ENCODE measurements at regions not wholly inside any gene's neighbourhood (a gene's known extent, or its start where the extent isn't known, plus 50 kb on each side); places are given as distances from the start of the nearest gene placed in this dataset.

DNA sequence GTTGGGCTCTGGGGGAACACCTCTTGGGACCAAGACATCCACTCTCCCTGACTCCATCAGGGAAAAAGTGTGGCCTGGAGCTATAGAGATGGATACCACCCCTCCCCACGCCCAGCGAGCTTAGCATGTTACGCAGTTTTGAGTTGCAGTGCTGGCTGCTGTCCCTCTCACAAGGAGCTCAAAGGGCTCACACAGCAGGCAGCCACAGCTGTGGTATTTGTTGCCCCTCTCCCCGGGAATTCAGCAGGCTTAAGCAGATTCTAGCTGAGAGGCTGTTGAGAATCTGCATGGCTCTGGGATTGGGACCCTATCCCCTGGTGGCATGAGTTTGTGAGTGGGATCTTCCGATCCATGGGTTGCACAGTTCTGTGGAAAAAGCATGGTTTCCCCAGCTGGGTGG is 673.1 kb upstream of the FSHR start:
- BruUV-seq (replicated peaks) = no TSS peak
- no peaks in the 10 kb centered on the region for H3K79me2 ChIP-seq (ENCODE audit: control insufficient read depth, insufficient read depth, low read length)

More for the DNA sequence above, 673.1 kb upstream of the FSHR start:
- FAIRE-seq = no peak
- 50% methylated on average over 5 of the region's 5 CpGs for WGBS (ENCODE audit: insufficient coverage, insufficient replicate concordance, low lambda C conversion rate, missing lambda C conversion rate)
- ChIA-PET RAD21 (ENCODE audit: unreplicated experiment) (no interaction called here), SMC1A (ENCODE audit: uncharacterized antibody, unreplicated experiment) (no interaction called here), POLR2A (no interaction called here), CTCF (no interaction called here)
- ATAC-seq = no peak
- no peaks in the 10 kb centered on the region for H4K20me1 ChIP-seq (ENCODE audit: control insufficient read depth, insufficient read depth)
- no peaks in the 10 kb centered on the region for H3K27me3 ChIP-seq (replicated peaks in 1 of 2; ENCODE audit: control insufficient read depth in 2 of 2, insufficient read depth in 2 of 2, low read length in 1 of 2)
- no peak overlapping the region for H3K9ac ChIP-seq (ENCODE audit: control insufficient read depth, insufficient read depth, low read length)
- no peak overlapping the region for H3K27ac ChIP-seq (ENCODE audit: control insufficient read depth, insufficient read depth)
- H3K4me1 ChIP-seq (ENCODE audit: control insufficient read depth, insufficient read depth, low read length) = no peaks in the 10 kb centered on the region
- TF ChIP-seq, protein P1, sequence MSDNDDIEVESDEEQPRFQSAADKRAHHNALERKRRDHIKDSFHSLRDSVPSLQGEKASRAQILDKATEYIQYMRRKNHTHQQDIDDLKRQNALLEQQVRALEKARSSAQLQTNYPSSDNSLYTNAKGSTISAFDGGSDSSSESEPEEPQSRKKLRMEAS (IDR thresholded peaks at IDR 0.05; ENCODE audit: low read depth, low read length) = no peak
- TF ChIP-seq DPF2 (IDR thresholded peaks at IDR 0.05) (no peak), MTA3 (IDR thresholded peaks at IDR 0.05; ENCODE audit: borderline replicate concordance, low read length) (no peak), TCF12 (IDR thresholded peaks at IDR 0.05; ENCODE audit: low read depth, low read length) (no peak), TARDBP (IDR thresholded peaks at IDR 0.05; ENCODE audit: borderline replicate concordance) (no peak), NFIC (IDR thresholded peaks at IDR 0.05; ENCODE audit: low read depth, low read length) (no peak), SUPT20H (IDR thresholded peaks at IDR 0.05; ENCODE audit: borderline replicate concordance, control insufficient read depth, low read depth, low read length) (no peak), POLR2AphosphoS5 (IDR thresholded peaks at IDR 0.05; ENCODE audit: low read length) (no peak), HSF1 (IDR thresholded peaks at IDR 0.05; ENCODE audit: low read depth, low read length) (no peak), ZSCAN29 (IDR thresholded peaks at IDR 0.05) (no peak), MYB (IDR thresholded peaks at IDR 0.05; ENCODE audit: borderline replicate concordance, low read depth, low read length) (no peak)
- TF ChIP-seq, protein P2, sequence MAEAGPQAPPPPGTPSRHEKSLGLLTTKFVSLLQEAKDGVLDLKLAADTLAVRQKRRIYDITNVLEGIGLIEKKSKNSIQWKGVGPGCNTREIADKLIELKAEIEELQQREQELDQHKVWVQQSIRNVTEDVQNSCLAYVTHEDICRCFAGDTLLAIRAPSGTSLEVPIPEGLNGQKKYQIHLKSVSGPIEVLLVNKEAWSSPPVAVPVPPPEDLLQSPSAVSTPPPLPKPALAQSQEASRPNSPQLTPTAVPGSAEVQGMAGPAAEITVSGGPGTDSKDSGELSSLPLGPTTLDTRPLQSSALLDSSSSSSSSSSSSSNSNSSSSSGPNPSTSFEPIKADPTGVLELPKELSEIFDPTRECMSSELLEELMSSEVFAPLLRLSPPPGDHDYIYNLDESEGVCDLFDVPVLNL (IDR thresholded peaks at IDR 0.05; ENCODE audit: low read depth, low read length) = no peak
- in situ Hi-C loops (cut with MboI) = no loop called here
- H2AFZ ChIP-seq (ENCODE audit: control insufficient read depth, low read depth, low read length) = no peak overlapping the region
- intact Hi-C loops (cut with micrococcal nuclease; ENCODE audit: unreplicated experiment) = no loop called here
- no peak overlapping the region for H3K4me3 ChIP-seq
- no peak for DNase-seq (ENCODE audit: low read depth, low spot score)
- no peaks in the 10 kb centered on the region for H3K9me3 ChIP-seq (replicated peaks; ENCODE audit: control insufficient read depth, insufficient read depth, low read length)
- H3K4me2 ChIP-seq (ENCODE audit: control insufficient read depth, insufficient read depth) = no peak overlapping the region
- H3K36me3 ChIP-seq (ENCODE audit: control insufficient read depth in 2 of 2, insufficient read depth in 2 of 2, low read length in 1 of 2) = no peaks in the 10 kb centered on the region
